ENCODE measurements at regions not wholly inside any gene's neighbourhood (a gene's known extent, or its start where the extent isn't known, plus 50 kb on each side); places are given as distances from the start of the nearest gene placed in this dataset.

DNA sequence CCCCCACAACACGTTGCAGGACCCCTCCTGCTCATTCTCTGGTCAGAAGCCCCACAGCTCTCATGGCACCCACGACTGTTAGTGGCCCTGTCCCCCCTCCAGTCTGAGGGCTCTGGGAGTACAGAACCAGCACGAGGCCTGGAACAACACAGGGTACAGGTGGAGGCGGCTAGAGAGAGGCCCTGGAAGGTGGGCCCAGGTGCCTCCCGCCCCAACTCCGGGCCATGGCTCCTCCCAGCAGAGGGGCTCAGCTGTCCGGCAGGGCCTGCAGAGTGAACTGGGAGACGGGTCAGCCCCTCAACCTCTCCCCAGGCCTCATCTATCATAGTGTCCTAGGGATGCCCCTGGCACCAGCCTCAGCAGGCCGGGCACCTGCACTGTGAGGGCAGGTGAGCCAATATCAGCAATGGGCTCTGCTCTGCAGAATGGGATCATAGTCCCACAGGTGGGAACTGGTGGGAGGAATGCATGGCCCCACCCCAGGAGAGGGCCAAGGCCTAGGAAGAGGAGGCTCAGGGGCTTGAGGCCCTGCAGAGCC, 58.6 kb downstream of the BARX1 start:
- H3K27me3 ChIP-seq (ENCODE audit: insufficient read depth, poor library complexity, severe bottlenecking), result no peaks in the 10 kb centered on the region
- no peak overlapping the region for H3K27ac ChIP-seq (replicated peaks)
- no peak for DNase-seq (ENCODE audit: low read depth in 1 of 2, low spot score in 1 of 2)
- TF ChIP-seq POLR2AphosphoS5 (IDR thresholded peaks at IDR 0.05; ENCODE audit: low read depth), result no peak
- TF ChIP-seq, protein P1, sequence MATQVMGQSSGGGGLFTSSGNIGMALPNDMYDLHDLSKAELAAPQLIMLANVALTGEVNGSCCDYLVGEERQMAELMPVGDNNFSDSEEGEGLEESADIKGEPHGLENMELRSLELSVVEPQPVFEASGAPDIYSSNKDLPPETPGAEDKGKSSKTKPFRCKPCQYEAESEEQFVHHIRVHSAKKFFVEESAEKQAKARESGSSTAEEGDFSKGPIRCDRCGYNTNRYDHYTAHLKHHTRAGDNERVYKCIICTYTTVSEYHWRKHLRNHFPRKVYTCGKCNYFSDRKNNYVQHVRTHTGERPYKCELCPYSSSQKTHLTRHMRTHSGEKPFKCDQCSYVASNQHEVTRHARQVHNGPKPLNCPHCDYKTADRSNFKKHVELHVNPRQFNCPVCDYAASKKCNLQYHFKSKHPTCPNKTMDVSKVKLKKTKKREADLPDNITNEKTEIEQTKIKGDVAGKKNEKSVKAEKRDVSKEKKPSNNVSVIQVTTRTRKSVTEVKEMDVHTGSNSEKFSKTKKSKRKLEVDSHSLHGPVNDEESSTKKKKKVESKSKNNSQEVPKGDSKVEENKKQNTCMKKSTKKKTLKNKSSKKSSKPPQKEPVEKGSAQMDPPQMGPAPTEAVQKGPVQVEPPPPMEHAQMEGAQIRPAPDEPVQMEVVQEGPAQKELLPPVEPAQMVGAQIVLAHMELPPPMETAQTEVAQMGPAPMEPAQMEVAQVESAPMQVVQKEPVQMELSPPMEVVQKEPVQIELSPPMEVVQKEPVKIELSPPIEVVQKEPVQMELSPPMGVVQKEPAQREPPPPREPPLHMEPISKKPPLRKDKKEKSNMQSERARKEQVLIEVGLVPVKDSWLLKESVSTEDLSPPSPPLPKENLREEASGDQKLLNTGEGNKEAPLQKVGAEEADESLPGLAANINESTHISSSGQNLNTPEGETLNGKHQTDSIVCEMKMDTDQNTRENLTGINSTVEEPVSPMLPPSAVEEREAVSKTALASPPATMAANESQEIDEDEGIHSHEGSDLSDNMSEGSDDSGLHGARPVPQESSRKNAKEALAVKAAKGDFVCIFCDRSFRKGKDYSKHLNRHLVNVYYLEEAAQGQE (IDR thresholded peaks at IDR 0.05; ENCODE audit: insufficient replicate concordance, low read depth), result no peak
- no peak for TF ChIP-seq GABPA (IDR thresholded peaks at IDR 0.05; ENCODE audit: low read depth)
- no peak for TF ChIP-seq SPI1 (IDR thresholded peaks at IDR 0.05; ENCODE audit: borderline replicate concordance, low read depth)
- TF ChIP-seq, protein P2, sequence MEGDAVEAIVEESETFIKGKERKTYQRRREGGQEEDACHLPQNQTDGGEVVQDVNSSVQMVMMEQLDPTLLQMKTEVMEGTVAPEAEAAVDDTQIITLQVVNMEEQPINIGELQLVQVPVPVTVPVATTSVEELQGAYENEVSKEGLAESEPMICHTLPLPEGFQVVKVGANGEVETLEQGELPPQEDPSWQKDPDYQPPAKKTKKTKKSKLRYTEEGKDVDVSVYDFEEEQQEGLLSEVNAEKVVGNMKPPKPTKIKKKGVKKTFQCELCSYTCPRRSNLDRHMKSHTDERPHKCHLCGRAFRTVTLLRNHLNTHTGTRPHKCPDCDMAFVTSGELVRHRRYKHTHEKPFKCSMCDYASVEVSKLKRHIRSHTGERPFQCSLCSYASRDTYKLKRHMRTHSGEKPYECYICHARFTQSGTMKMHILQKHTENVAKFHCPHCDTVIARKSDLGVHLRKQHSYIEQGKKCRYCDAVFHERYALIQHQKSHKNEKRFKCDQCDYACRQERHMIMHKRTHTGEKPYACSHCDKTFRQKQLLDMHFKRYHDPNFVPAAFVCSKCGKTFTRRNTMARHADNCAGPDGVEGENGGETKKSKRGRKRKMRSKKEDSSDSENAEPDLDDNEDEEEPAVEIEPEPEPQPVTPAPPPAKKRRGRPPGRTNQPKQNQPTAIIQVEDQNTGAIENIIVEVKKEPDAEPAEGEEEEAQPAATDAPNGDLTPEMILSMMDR (IDR thresholded peaks at IDR 0.05; ENCODE audit: insufficient read depth, low read length), result no peak
- H3K4me3 ChIP-seq (replicated peaks; ENCODE audit: insufficient read depth, low read length), result no peak overlapping the region

DNA sequence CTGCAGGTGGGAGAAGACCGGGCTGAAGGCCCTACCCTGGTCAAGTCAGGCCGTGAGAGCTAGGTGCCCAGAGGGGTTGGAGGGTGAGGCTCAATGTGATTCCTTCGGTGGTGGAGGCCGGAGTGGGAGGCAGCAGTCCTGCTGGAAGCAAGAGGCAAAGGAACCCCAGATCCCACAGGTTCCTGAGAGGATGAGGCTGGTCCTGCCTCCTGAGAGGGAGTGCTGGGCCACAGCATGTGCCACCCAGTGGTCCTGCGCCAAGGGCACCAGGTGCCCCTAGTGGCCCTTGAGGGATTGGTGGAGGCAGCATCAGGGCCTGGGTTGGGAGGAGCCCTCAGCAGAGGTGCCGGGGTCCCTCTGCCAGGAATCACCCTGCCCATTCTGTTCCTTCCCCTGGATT, 59.1 kb downstream of the BARX1 start:
- no peak overlapping the region for H3K4me3 ChIP-seq (replicated peaks; ENCODE audit: insufficient read depth, low read length)
- no peaks in the 10 kb centered on the region for H3K27me3 ChIP-seq (ENCODE audit: insufficient read depth, poor library complexity, severe bottlenecking)

GRCh38 chr9:93895535-93895934, 59.6 kb downstream of the BARX1 start:
- TF ChIP-seq GABPA (IDR thresholded peaks at IDR 0.05; ENCODE audit: low read depth) (no peak), POLR2AphosphoS5 (IDR thresholded peaks at IDR 0.05; ENCODE audit: low read depth) (no peak), SPI1 (IDR thresholded peaks at IDR 0.05; ENCODE audit: borderline replicate concordance, low read depth) (no peak)
- TF ChIP-seq, protein P1 (IDR thresholded peaks at IDR 0.05; ENCODE audit: insufficient replicate concordance, low read depth), result no peak
- TF ChIP-seq, protein P2 (IDR thresholded peaks at IDR 0.05; ENCODE audit: insufficient read depth, low read length), result no peak
- no peaks in the 10 kb centered on the region for H3K27me3 ChIP-seq (ENCODE audit: insufficient read depth, poor library complexity, severe bottlenecking)
- no peak for DNase-seq (ENCODE audit: low read depth in 1 of 2, low spot score in 1 of 2)
- H3K4me3 ChIP-seq (replicated peaks; ENCODE audit: insufficient read depth, low read length), result no peak overlapping the region
- no peak overlapping the region for H3K27ac ChIP-seq (replicated peaks)

More for the DNA sequence above, 59.1 kb downstream of the BARX1 start:
- DNase-seq (ENCODE audit: low read depth in 1 of 2, low spot score in 1 of 2), result no peak
- no peak overlapping the region for H3K27ac ChIP-seq (replicated peaks)
- TF ChIP-seq, protein P1 (IDR thresholded peaks at IDR 0.05; ENCODE audit: insufficient replicate concordance, low read depth), result no peak
- TF ChIP-seq POLR2AphosphoS5 (IDR thresholded peaks at IDR 0.05; ENCODE audit: low read depth) (no peak), GABPA (IDR thresholded peaks at IDR 0.05; ENCODE audit: low read depth) (no peak), SPI1 (IDR thresholded peaks at IDR 0.05; ENCODE audit: borderline replicate concordance, low read depth) (no peak)
- TF ChIP-seq, protein P2 (IDR thresholded peaks at IDR 0.05; ENCODE audit: insufficient read depth, low read length), result no peak

Measured in HL-60 (cell line).